IgD-negative memory B cell (primary cell): ENCODE measurements at regions not wholly inside any gene's neighbourhood (a gene's known extent, or its start where the extent isn't known, plus 50 kb on each side); places are given as distances from the start of the nearest gene placed in this dataset.
A peak's percentile ranks its signal among the peaks of the same experiment; 100 is the strongest.

Source experiments
- H3K27ac Mint-ChIP-seq, 3 donors: one replicate each; pipeline ENCODE4 v1.8.0; 2020 to 2022; ENCODE audit warnings: mild to moderate bottlenecking in 3 of 3, mixed read lengths in 3 of 3, moderate library complexity in 1 of 3
- H3K27me3 Mint-ChIP-seq: one replicate; pipeline ENCODE4 v1.8.0; 2021; ENCODE audit warnings: mixed read lengths
- H3K36me3 Mint-ChIP-seq: one replicate; pipeline ENCODE4 v1.8.0; 2020; ENCODE audit warnings: mild to moderate bottlenecking, mixed read lengths
- H3K4me1 Mint-ChIP-seq, 3 donors: one replicate each; pipeline ENCODE4 v1.8.0; 2020 to 2022; ENCODE audit warnings: mixed read lengths in 3 of 3, mild to moderate bottlenecking in 1 of 3
- H3K4me3 Mint-ChIP-seq, 4 donors: one replicate each; pipeline ENCODE4 v1.8.0; 2020 to 2022; ENCODE audit warnings: mild to moderate bottlenecking in 4 of 4, mixed read lengths in 4 of 4, moderate library complexity in 3 of 4
- H3K9me3 Mint-ChIP-seq, 3 donors: one replicate each; pipeline ENCODE4 v1.8.0; 2020 to 2021; ENCODE audit warnings: mixed read lengths in 3 of 3, mild to moderate bottlenecking in 1 of 3

DNA sequence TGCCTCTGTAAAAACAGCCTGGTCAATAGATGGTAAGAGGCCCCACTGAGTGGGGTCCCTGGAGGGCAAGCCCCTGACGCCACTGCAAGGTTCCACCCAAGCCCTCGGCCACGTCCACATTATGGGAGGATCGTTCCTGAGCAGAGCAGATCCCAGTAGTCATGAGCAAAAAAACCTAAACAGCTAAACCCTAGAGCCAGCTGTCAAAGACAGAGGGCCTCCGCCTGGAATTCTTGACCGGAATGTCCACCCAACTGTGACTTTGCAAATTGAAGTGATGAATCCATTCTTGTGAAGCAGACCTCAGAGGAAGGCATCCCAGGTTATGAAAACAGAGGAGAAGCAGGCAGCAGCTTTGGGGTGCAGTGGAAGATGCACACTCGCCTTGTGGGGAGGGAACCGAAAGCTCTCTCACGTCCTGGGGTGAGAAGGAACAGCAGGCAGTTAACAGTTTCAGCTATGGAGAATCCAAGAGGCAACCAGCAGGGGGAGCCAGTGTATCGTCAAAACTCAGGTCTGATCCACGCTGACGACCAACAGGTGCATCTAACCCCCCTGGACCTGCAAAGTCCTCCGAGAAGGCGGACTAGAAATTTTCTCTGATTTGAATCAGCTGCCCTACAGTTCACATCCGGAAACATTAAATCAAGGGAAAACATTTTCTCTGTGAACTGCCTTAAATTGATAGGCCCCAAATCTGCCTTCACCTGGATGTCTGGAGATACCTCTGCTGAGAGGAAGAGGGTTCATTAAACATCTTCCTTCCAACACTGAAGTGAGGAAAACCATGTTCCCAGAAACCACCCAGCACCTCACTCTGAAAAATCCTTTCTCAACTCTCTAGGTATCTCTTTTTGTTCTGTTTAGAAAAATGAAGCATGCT lies 139.1 kb upstream of the PFKP start:
- no peaks in the 10 kb centered on the region for H3K9me3 Mint-ChIP-seq
- no peaks in the 10 kb centered on the region for H3K36me3 Mint-ChIP-seq
- H3K27ac Mint-ChIP-seq = no peak overlapping the region
- H3K4me1 Mint-ChIP-seq = peaks cover 0 to 6% (median 0%) of the 10 kb centered on the region in 3 donors
- no peak overlapping the region for H3K4me3 Mint-ChIP-seq
- H3K27me3 Mint-ChIP-seq = peaks cover 19% of the 10 kb centered on the region

GRCh38 chr10:2926918-2927660 lies 140.3 kb upstream of the PFKP start:
- H3K4me1 Mint-ChIP-seq = peaks cover 0 to 6% (median 0%) of the 10 kb centered on the region in 3 donors
- H3K27ac Mint-ChIP-seq = peak overlapping the region in 1 of 3 donors; percentile 0
- H3K27me3 Mint-ChIP-seq = peaks cover 22% of the 10 kb centered on the region
- no peaks in the 10 kb centered on the region for H3K9me3 Mint-ChIP-seq
- H3K4me3 Mint-ChIP-seq = no peak overlapping the region
- peaks cover under 1% of the 10 kb centered on the region for H3K36me3 Mint-ChIP-seq

DNA sequence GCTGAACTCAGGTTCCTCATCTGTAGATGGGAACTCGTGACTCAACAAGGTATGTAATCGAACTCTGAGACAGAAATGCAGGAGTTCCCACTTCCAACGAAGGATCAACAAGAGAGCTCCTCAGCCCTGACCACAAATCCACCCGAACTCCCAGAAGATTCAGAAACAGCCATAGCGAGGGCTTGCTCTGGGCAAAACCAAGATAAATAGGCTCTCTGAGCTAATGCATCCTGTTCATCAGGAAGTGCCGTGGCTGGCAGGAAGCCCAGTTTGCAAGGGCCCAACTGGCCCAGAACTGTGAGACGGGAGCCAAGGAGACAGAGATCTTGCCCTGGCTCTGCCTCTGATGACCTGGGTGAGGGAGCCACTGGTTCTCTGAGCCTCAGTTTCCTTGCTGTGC lies 141.7 kb upstream of the PFKP start:
- peaks cover 1% of the 10 kb centered on the region for H3K36me3 Mint-ChIP-seq
- peaks cover 0 to 6% (median 0%) of the 10 kb centered on the region in 3 donors for H3K4me1 Mint-ChIP-seq
- peaks cover 18% of the 10 kb centered on the region for H3K27me3 Mint-ChIP-seq
- H3K4me3 Mint-ChIP-seq = no peak overlapping the region
- no peaks in the 10 kb centered on the region for H3K9me3 Mint-ChIP-seq
- H3K27ac Mint-ChIP-seq = no peak overlapping the region

DNA sequence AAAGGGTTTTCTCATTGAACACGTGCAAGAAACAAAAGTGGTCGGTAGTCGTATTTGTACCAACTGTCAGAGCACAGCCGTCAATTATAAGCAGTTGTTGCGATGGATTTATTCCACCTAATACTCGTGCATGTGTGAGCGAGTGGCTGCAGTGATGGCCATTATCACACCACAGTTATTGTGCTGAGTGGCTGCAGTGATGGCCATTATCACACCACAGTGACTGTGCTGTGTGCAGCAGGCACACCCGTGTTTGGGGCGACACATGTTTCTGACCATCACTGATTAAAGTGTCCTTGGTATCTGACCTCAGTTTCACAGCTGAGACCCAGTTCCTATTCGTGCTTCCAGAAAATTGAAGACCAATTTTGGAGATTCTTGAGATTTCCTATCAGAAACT lies 142.9 kb upstream of the PFKP start:
- H3K36me3 Mint-ChIP-seq = peaks cover 1% of the 10 kb centered on the region
- H3K9me3 Mint-ChIP-seq = no peaks in the 10 kb centered on the region
- peaks cover 18% of the 10 kb centered on the region for H3K27me3 Mint-ChIP-seq
- no peak overlapping the region for H3K27ac Mint-ChIP-seq
- H3K4me3 Mint-ChIP-seq = no peak overlapping the region
- peaks cover 0 to 6% (median 0%) of the 10 kb centered on the region in 3 donors for H3K4me1 Mint-ChIP-seq

DNA sequence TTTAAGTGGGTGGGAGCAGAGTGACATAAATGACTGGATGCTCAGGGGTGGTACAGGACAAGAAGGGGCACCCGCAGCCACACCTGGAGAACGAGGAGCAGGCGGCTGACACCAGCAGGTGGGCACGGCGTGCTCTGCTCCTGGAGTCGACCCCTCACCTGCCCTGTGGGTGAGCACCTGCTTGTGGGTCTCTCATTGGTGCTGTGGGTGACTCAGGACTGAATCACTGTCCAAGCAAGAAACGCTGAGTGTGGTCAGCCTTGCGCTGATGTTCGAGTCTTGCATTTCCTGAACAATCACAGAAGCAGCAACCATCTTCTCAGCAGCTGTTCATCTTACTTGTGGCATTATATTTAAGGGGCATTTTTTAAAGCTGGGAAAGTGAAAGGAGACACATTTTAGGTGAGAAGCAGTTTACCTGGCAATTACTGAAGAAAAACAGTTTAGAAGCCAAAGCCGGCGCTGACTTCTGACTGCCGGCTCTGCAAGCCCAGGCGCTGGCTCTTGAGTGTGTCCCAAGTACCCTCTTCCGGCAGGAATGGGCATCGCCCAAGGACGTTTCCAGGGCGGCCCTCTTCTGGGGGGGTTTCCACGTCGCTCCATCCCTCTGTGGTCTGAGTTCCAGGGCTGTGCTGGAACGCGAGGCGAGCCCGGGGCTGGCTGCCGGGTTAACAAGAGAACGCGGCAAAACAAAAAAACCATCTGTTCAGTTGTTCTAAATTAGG lies 145.2 kb upstream of the PFKP start:
- Mint-ChIP-seq H3K27me3 (peaks cover 19% of the 10 kb centered on the region), H3K9me3 (no peaks in the 10 kb centered on the region), H3K4me1 (no peaks in the 10 kb centered on the region), H3K36me3 (peaks cover 1% of the 10 kb centered on the region), H3K27ac (no peak overlapping the region), H3K4me3 (no peak overlapping the region)

DNA sequence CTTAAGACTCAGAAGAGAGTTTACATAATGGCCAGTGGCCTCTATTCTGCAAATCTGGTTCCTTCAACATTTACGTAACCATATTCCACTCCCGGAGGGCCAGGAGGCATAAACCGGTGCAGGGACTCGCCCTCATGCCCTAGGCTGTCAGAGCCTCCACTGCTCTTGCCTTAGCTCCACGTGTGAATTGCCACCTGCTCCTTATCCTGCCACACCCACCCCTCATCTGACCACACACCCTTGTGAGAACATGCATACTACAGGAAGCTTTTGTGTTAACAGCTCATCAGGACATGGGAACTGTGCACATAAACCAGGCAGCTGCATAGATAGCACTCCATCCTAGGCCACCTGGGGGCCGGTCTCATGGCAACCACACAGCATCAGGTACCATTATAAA lies 146.7 kb upstream of the PFKP start:
- H3K27me3 Mint-ChIP-seq = peaks cover 18% of the 10 kb centered on the region
- peaks cover 1% of the 10 kb centered on the region for H3K36me3 Mint-ChIP-seq
- H3K4me3 Mint-ChIP-seq = no peak overlapping the region
- no peak overlapping the region for H3K27ac Mint-ChIP-seq
- no peaks in the 10 kb centered on the region for H3K9me3 Mint-ChIP-seq
- H3K4me1 Mint-ChIP-seq = no peaks in the 10 kb centered on the region

- Mint-ChIP-seq H3K36me3 (peaks cover 1% of the 10 kb centered on the region), H3K4me3 (no peak overlapping the region), H3K27ac (no peak overlapping the region), H3K9me3 (no peaks in the 10 kb centered on the region), H3K27me3 (peaks cover 18% of the 10 kb centered on the region), H3K4me1 (no peaks in the 10 kb centered on the region)
Measured at GRCh38 chr10:2920168-2920567, 147.2 kb upstream of the PFKP start.

DNA sequence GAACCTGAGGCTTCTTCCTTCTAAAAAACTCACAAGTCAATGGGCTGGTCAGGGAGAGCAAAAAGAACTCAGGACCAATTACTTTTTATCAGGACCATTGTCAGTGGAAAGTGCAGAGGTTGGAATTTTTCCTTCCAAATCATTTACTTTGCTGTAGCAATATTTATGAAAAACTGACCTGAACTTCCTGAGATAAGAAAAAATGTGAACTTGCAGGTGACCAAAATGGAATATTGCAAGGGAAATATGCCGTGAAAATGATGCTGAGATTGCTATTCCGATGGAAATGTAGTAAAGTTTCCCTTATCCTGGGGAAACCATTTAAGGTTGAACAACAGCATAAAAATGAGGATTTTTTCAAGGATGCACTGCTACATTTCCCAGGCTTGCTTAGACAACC lies 148.3 kb upstream of the PFKP start:
- no peaks in the 10 kb centered on the region for H3K4me1 Mint-ChIP-seq
- H3K36me3 Mint-ChIP-seq = peaks cover 1% of the 10 kb centered on the region
- H3K27me3 Mint-ChIP-seq = peaks cover 16% of the 10 kb centered on the region
- no peak overlapping the region for H3K4me3 Mint-ChIP-seq
- no peak overlapping the region for H3K27ac Mint-ChIP-seq
- no peaks in the 10 kb centered on the region for H3K9me3 Mint-ChIP-seq

- Mint-ChIP-seq H3K36me3 (peaks cover 1% of the 10 kb centered on the region), H3K4me3 (no peak overlapping the region), H3K27ac (no peak overlapping the region), H3K9me3 (no peaks in the 10 kb centered on the region), H3K4me1 (no peaks in the 10 kb centered on the region), H3K27me3 (peaks cover 15% of the 10 kb centered on the region)
Measured at GRCh38 chr10:2918489-2918888, 148.9 kb upstream of the PFKP start.

GRCh38 chr10:2917926-2918325 lies 149.4 kb upstream of the PFKP start:
- H3K36me3 Mint-ChIP-seq = peaks cover 1% of the 10 kb centered on the region

DNA sequence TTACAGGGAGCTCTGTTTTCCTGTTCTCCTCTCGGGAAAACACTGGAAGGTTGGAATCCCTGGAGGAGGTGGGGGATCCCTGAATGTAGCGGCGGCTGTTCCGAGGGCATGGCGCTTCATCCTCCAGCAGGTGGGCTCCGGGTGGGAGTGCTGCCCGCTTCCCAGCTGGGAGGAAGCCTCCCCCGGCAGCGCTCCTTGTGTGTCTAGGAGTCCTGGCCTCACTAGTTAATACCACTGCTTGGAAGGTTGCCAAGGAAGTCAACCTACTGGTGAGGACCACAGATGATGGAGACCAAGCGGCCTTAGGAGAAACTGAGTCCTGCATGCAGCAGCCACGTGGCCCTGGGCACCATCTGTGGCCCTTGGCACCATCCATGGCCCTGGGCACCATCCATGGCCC lies 151.9 kb upstream of the PFKP start:
- H3K36me3 Mint-ChIP-seq = no peaks in the 10 kb centered on the region
- H3K27me3 Mint-ChIP-seq = peaks cover 18% of the 10 kb centered on the region
- no peaks in the 10 kb centered on the region for H3K4me1 Mint-ChIP-seq
- no peak overlapping the region for H3K27ac Mint-ChIP-seq
- no peaks in the 10 kb centered on the region for H3K9me3 Mint-ChIP-seq
- H3K4me3 Mint-ChIP-seq = no peak overlapping the region

More at GRCh38 chr10:2917926-2918325, 149.4 kb upstream of the PFKP start:
- H3K27ac Mint-ChIP-seq = no peak overlapping the region
- H3K27me3 Mint-ChIP-seq = peaks cover 18% of the 10 kb centered on the region
- no peak overlapping the region for H3K4me3 Mint-ChIP-seq
- no peaks in the 10 kb centered on the region for H3K4me1 Mint-ChIP-seq
- no peaks in the 10 kb centered on the region for H3K9me3 Mint-ChIP-seq

- Mint-ChIP-seq H3K9me3 (no peaks in the 10 kb centered on the region), H3K36me3 (no peaks in the 10 kb centered on the region), H3K4me3 (no peak overlapping the region), H3K4me1 (no peaks in the 10 kb centered on the region), H3K27me3 (peaks cover 18% of the 10 kb centered on the region), H3K27ac (no peak overlapping the region)
Measured at GRCh38 chr10:2914741-2915140, 152.6 kb upstream of the PFKP start.

DNA sequence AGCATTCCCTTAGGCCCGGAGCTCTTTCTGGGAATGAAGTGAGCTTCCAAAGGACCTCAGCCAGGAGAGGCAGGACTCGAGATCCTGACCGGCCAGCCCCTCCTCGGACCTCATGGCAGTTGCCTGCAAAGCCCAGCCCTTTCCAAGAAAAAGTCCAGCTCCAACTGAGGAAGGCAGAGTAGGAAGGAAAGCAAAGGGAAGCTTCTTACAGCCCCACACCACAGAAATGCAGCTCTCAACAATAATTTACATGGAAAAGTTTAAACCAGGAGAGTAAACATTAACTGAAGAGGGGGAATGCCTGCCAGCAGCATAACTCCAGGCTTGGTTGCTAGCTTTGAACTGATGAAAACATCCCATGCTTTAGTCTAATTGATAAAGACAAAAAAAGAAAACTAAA lies 153.9 kb upstream of the PFKP start:
- no peaks in the 10 kb centered on the region for H3K36me3 Mint-ChIP-seq
- no peaks in the 10 kb centered on the region for H3K9me3 Mint-ChIP-seq
- H3K27me3 Mint-ChIP-seq = peaks cover 18% of the 10 kb centered on the region
- no peaks in the 10 kb centered on the region for H3K4me1 Mint-ChIP-seq
- H3K27ac Mint-ChIP-seq = no peak overlapping the region
- no peak overlapping the region for H3K4me3 Mint-ChIP-seq

- H3K4me3 Mint-ChIP-seq = no peak overlapping the region
- H3K27ac Mint-ChIP-seq = no peak overlapping the region
- H3K9me3 Mint-ChIP-seq = no peaks in the 10 kb centered on the region
- H3K4me1 Mint-ChIP-seq = no peaks in the 10 kb centered on the region
- H3K36me3 Mint-ChIP-seq = no peaks in the 10 kb centered on the region
- H3K27me3 Mint-ChIP-seq = peaks cover 10% of the 10 kb centered on the region
Measured at GRCh38 chr10:2910656-2911055, 156.7 kb upstream of the PFKP start.

DNA sequence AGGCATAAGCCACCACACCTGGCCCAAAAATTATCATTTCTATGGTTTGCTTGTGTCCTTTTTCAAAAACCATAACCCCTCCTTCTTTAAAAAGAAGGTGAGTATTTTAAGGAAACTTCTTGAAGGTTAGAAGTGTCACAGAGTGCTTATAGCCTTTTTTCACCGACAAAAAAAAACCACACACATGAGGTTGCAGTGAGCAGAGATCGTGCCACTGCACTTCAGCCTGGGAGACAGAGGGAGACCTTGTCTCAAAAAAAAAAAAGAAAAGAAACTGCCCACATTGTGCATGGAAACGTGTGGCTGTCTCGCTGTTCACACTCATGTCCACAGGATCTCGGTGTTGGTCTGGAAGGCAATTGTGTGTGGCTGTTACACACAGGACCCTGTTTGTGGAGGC lies 157.4 kb upstream of the PFKP start:
- Mint-ChIP-seq H3K9me3 (no peaks in the 10 kb centered on the region), H3K36me3 (no peaks in the 10 kb centered on the region), H3K4me3 (no peak overlapping the region), H3K4me1 (no peaks in the 10 kb centered on the region), H3K27ac (no peak overlapping the region), H3K27me3 (peaks cover 11% of the 10 kb centered on the region)
